ENCODE measurements at regions not wholly inside any gene's neighbourhood (a gene's known extent, or its start where the extent isn't known, plus 50 kb on each side); places are given as distances from the start of the nearest gene placed in this dataset.
"Not testable (repeated sequence)": the region's sequence is repeated elsewhere in the genome, so short reads cannot be mapped to it uniquely, and the experiment has no call there.

- TF ChIP-seq CTCF (conservative IDR thresholded peaks at IDR 0.05; ENCODE audit: low read depth in 2 of 2); JUNB (IDR thresholded peaks at IDR 0.05; ENCODE audit: unreplicated experiment); POLR2AphosphoS5 (IDR thresholded peaks at IDR 0.05; ENCODE audit: low read depth); ZNF114 (CRISPR knock-in tag; IDR thresholded peaks at IDR 0.05); ZNF331 (CRISPR knock-in tag; IDR thresholded peaks at IDR 0.05; ENCODE audit: low read depth); STAT1 (IDR thresholded peaks at IDR 0.05; ENCODE audit: unreplicated experiment); REST (IDR thresholded peaks at IDR 0.05; ENCODE audit: unreplicated experiment): not testable (repeated sequence)
Measured at GRCh38 chr5:75799695-75800094, 82.5 kb upstream of the POC5 start.
